Kidney (tissue), 13 donors: ENCODE measurements at regions not wholly inside any gene's neighbourhood (a gene's known extent, or its start where the extent isn't known, plus 50 kb on each side); places are given as distances from the start of the nearest gene placed in this dataset.

ENCODE experiments used
- DNase-seq, 5 donors: peaks; one replicate each; pipeline ENCODE4 v3.0.0-alpha.2; 2013 to 2020
- FAIRE-seq: peaks from 2 replicates; lab custom pipeline; 2012; peaks lifted over from hg19 to GRCh38; lab: Jason Lieb, UNC
- H3K27ac ChIP-seq, 2 donors: one replicate each; pipeline ENCODE4 v1.7.0; 2013; ENCODE audit warnings: low read depth in 2 of 2, low read length in 2 of 2, inconsistent platforms in 1 of 2
- H3K27me3 ChIP-seq: one replicate; pipeline ENCODE4 v1.7.1; 2013; ENCODE audit warnings: low read length, inconsistent platforms; ENCODE audit not compliant: control insufficient read depth, insufficient read depth
- H3K36me3 ChIP-seq, 3 donors: one replicate each; pipeline versions ENCODE4 v1.7.0 to v1.7.1; 2013; ENCODE audit warnings: low read length in 3 of 3, control low read depth in 1 of 3, inconsistent platforms in 1 of 3; ENCODE audit not compliant: insufficient read depth in 3 of 3, control insufficient read depth in 2 of 3
- H3K4me1 ChIP-seq, 3 donors: one replicate each; pipeline versions ENCODE4 v1.7.0 to v1.7.1; 2013; ENCODE audit warnings: low read length in 3 of 3, inconsistent platforms in 1 of 3, low read depth in 1 of 3; ENCODE audit not compliant: control insufficient read depth in 2 of 3, insufficient read depth in 2 of 3
- H3K4me3 ChIP-seq, 3 donors: one replicate each; pipeline versions ENCODE4 v1.7.0 to v1.8.1; 2013; ENCODE audit warnings: low read length in 3 of 3, control low read depth in 1 of 3, inconsistent platforms in 1 of 3
- H3K9ac ChIP-seq, 3 donors: one replicate each; pipeline versions ENCODE4 v1.7.0 to v1.7.1; 2013; ENCODE audit warnings: low read length in 3 of 3, control low read depth in 1 of 3, inconsistent platforms in 1 of 3
- H3K9me3 ChIP-seq, 3 donors: one replicate each; pipeline versions ENCODE4 v1.7.0 to v1.7.1; 2013; ENCODE audit warnings: low read length in 3 of 3, control low read depth in 1 of 3, inconsistent platforms in 1 of 3; ENCODE audit not compliant: control insufficient read depth in 2 of 3, insufficient read depth in 1 of 3
- intact Hi-C: fragments of 100-400 bp; cut with DNase I; formaldehyde crosslinking; loops from one replicate; pipeline ENCODE4 v1.11.1; 2022
- TF ChIP-seq, protein P1 (sequence below): IDR thresholded peaks from 3 replicates; pipeline ENCODE4 v1.5.1; 2012; ENCODE audit warnings: mild to moderate bottlenecking, moderate library complexity, borderline replicate concordance; ENCODE audit not compliant: insufficient read depth; ENCODE audit errors: extremely low read depth
- donor health status: control.
- donor health status: control.
- donor health status: control.
- donor health status: control.
- donor health status: control.
- donor health status: DM: yes; HTN: yes; CAD: no.
- donor health status: Normal renal cell carcinoma (clear cell type).

DNA sequence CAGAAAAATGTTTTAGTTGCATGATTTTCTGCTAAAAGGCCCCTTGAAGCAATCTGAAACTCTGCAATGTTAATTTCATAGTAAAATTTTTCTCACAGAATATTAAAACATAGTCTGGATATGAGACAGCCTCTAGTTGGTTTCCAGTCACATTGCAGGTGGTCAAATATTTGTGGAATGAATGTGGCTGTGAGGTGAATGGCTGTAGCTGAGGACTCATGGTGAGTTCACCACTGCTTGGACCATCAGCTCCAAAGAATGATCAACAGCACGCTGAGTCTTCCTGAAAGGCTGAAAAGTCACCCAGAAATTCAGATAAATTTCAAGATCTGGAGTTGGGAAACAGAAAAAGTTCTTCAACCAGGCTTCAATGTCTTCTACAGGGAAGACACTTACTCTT, 79.8 kb downstream of the MAT2B start:
- H3K4me1 ChIP-seq, result peaks cover 0 to 3% (median 0%) of the 10 kb centered on the region in 3 donors
- no peak for FAIRE-seq
- DNase-seq, result no peak
- TF ChIP-seq, protein P1, sequence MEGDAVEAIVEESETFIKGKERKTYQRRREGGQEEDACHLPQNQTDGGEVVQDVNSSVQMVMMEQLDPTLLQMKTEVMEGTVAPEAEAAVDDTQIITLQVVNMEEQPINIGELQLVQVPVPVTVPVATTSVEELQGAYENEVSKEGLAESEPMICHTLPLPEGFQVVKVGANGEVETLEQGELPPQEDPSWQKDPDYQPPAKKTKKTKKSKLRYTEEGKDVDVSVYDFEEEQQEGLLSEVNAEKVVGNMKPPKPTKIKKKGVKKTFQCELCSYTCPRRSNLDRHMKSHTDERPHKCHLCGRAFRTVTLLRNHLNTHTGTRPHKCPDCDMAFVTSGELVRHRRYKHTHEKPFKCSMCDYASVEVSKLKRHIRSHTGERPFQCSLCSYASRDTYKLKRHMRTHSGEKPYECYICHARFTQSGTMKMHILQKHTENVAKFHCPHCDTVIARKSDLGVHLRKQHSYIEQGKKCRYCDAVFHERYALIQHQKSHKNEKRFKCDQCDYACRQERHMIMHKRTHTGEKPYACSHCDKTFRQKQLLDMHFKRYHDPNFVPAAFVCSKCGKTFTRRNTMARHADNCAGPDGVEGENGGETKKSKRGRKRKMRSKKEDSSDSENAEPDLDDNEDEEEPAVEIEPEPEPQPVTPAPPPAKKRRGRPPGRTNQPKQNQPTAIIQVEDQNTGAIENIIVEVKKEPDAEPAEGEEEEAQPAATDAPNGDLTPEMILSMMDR, result no peak
- no peaks in the 10 kb centered on the region for H3K9me3 ChIP-seq
- H3K36me3 ChIP-seq, result no peaks in the 10 kb centered on the region
- no peak overlapping the region for H3K4me3 ChIP-seq
- H3K27ac ChIP-seq, result no peak overlapping the region
- intact Hi-C loops, result no loop called here
- H3K27me3 ChIP-seq, result no peaks in the 10 kb centered on the region
- H3K9ac ChIP-seq, result no peak overlapping the region

DNA sequence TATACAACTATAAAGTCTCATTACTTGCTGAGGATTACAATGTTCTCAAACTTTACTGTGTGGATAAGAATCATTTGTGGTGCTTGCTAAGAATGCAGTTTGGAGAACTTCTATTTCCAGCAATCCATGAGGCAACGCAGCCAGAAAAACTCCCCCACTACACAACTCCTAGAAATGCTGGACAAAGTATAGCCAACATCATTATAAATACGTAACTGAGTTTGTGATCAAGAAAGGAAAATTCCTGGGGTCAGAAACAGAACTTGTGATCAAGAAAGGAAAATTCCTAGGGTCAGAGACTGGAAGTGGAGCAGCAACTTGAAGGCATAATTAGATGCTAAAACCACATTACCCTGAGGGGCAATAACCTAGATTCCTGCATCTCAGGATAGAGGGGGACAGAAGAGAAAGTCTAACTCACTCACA, 81.1 kb downstream of the MAT2B start:
- intact Hi-C loops, result no loop called here
- DNase-seq (no peak), FAIRE-seq (no peak)
- H3K36me3 ChIP-seq, result no peaks in the 10 kb centered on the region
- H3K27ac ChIP-seq, result no peak overlapping the region
- H3K27me3 ChIP-seq, result no peaks in the 10 kb centered on the region
- TF ChIP-seq, protein P1, result no peak
- no peak overlapping the region for H3K4me3 ChIP-seq
- no peaks in the 10 kb centered on the region for H3K4me1 ChIP-seq
- H3K9me3 ChIP-seq, result no peaks in the 10 kb centered on the region
- H3K9ac ChIP-seq, result no peak overlapping the region

DNA sequence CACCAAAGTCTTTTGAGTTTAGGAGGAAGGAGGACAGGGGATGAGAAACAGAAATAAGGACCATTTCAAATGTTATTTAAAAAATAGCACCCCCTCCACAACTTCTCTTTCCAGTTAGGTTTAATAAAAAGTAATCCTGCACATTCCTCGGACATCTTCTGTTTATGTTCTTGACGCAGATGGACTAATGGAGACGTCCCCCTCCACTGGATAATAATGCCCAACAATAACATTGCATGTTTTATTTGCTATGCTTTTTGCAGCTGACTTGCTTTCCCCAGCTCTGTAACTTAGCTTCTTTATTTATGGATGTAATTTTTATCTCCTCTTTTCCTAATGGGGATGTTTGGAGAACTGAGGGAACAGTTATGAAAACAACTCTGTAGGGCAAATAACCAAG, 89.5 kb downstream of the MAT2B start:
- intact Hi-C loops, result no loop called here
- DNase-seq (no peak), FAIRE-seq (no peak)
- Histone ChIP-seq H3K9ac (no peak overlapping the region), H3K4me1 (no peaks in the 10 kb centered on the region), H3K9me3 (no peaks in the 10 kb centered on the region), H3K4me3 (no peak overlapping the region), H3K36me3 (no peaks in the 10 kb centered on the region), H3K27me3 (no peaks in the 10 kb centered on the region), H3K27ac (no peak overlapping the region)
- TF ChIP-seq, protein P1, result no peak

DNA sequence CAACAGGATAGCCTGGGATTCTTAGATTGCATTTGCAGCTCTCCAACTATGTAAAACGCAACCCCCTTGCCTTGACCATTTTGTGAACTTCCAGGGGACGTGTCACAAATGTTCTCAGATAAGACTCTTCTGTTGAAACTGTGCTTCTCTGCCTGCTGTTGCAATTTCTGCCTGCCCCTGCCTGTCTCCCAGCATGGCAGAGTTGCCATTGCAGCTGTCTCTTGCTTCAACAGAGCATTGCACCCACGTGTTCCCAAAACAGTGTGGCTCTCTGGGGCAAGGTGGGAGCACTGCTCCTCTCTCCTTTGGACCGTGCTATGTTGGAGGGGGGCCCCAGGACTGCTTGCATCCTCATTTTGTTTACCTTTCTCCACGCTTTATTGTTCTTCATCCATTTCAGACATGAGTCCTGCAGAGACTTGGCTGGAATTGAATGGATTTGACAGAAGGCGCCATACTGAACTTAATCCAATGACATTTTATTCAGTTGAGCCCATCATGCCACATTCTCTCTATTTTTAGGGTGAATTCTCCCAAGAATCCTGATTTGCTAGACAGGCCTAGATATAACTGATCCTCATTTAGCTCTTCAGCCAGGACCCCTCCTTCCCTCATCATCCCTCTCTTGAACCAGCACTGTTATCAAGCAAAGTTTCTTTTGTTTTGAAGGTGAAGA, 90.7 kb downstream of the MAT2B start:
- TF ChIP-seq, protein P1, result no peak
- H3K4me1 ChIP-seq, result no peaks in the 10 kb centered on the region
- DNase-seq, result no peak
- H3K9ac ChIP-seq, result no peak overlapping the region
- FAIRE-seq, result no peak
- H3K27me3 ChIP-seq, result no peaks in the 10 kb centered on the region
- no peak overlapping the region for H3K4me3 ChIP-seq
- intact Hi-C loops, result no loop called here
- H3K27ac ChIP-seq, result no peak overlapping the region
- no peaks in the 10 kb centered on the region for H3K9me3 ChIP-seq
- H3K36me3 ChIP-seq, result no peaks in the 10 kb centered on the region
